BLaER1 (cell line): ENCODE measurements at regions not wholly inside any gene's neighbourhood (a gene's known extent, or its start where the extent isn't known, plus 50 kb on each side); places are given as distances from the start of the nearest gene placed in this dataset.

Experiments
- H3K27ac ChIP-seq: shearing (Covaris generic); formaldehyde crosslinking; 2 replicates; pipeline ENCODE4 v1.8.1; 2022
- H3K27me3 ChIP-seq: shearing (Covaris generic); formaldehyde crosslinking; 2 replicates; pipeline ENCODE4 v1.8.1; 2022
- H3K36me3 ChIP-seq: shearing (Covaris generic); formaldehyde crosslinking; 2 replicates; pipeline ENCODE4 v1.8.1; 2022
- H3K4me1 ChIP-seq: shearing (Covaris generic); formaldehyde crosslinking; 2 replicates; pipeline ENCODE4 v1.8.1; 2022
- H3K4me2 ChIP-seq: shearing (Covaris generic); formaldehyde crosslinking; 2 replicates; pipeline ENCODE4 v1.8.1; 2022
- H3K4me3 ChIP-seq: shearing (Covaris generic); formaldehyde crosslinking; 2 replicates; pipeline ENCODE4 v1.8.1; 2022
- H3K9ac ChIP-seq: shearing (Covaris generic); formaldehyde crosslinking; 2 replicates; pipeline ENCODE4 v1.8.1; 2022
- H3K9me3 ChIP-seq: shearing (Covaris generic); formaldehyde crosslinking; 2 replicates; pipeline ENCODE4 v1.8.1; 2022
- H4K20me1 ChIP-seq: shearing (Covaris generic); formaldehyde crosslinking; 2 replicates; pipeline ENCODE4 v1.8.1; 2022
- Cebpa-rat ChIP-seq: shearing (Covaris generic); IDR thresholded peaks from 2 replicates; pipeline ENCODE4 v1.8.1; 2022

DNA sequence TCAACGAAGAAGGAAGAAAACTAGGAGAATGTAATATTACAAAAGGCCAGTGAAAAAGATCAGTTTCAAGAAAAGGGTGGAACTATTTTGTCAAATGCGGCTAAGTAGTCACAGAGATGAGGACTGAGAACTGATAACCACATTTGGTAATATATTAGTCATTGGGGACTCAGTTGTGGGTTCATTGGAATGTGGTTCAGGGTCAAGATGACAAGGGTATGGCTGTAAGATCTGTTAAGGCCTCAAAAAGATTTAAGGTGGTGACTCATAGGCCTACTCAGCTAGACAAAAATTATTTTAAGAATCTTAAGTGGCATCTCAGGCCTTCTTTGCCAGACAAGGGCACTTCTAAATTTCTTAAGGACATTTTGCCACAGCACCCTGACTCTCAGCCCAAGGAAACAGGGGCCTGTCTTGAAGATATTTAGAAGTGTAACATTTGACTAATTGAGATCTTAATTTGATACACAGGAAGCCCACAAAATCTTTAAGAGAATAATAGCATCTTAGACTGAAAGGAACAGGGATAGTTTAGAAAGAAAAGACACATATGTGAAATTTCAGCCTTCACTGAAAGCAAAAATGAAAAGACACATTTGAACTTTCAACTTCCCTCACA is 81.3 kb downstream of the STRADB start:
- Histone ChIP-seq H3K4me1 (no peaks in the 10 kb centered on the region), H4K20me1 (no peaks in the 10 kb centered on the region)

More for the DNA sequence above, 81.3 kb downstream of the STRADB start:
- Histone ChIP-seq H3K27ac (no peak overlapping the region), H3K27me3 (no peaks in the 10 kb centered on the region), H3K4me3 (no peak overlapping the region), H3K4me2 (no peak overlapping the region), H3K9ac (no peak overlapping the region), H3K36me3 (no peaks in the 10 kb centered on the region), H3K9me3 (peaks cover 31% of the 10 kb centered on the region)
- TF ChIP-seq Cebpa-rat: no peak
